Stimulated activated CD8-positive, alpha-beta memory T cell treated with anti-CD3 and anti-CD28 coated beads, Interleukin-15, amount 100 ng/mL, for 24 hours (primary cell): ENCODE measurements at regions not wholly inside any gene's neighbourhood (a gene's known extent, or its start where the extent isn't known, plus 50 kb on each side); places are given as distances from the start of the nearest gene placed in this dataset.
"Not testable (repeated sequence)": the region's sequence is repeated elsewhere in the genome, so short reads cannot be mapped to it uniquely, and the experiment has no call there.

Source experiments
- DNase-seq: peaks from one replicate; pipeline ENCODE4 v3.0.0-alpha.2; 2020; ENCODE audit warnings: low read depth

DNA sequence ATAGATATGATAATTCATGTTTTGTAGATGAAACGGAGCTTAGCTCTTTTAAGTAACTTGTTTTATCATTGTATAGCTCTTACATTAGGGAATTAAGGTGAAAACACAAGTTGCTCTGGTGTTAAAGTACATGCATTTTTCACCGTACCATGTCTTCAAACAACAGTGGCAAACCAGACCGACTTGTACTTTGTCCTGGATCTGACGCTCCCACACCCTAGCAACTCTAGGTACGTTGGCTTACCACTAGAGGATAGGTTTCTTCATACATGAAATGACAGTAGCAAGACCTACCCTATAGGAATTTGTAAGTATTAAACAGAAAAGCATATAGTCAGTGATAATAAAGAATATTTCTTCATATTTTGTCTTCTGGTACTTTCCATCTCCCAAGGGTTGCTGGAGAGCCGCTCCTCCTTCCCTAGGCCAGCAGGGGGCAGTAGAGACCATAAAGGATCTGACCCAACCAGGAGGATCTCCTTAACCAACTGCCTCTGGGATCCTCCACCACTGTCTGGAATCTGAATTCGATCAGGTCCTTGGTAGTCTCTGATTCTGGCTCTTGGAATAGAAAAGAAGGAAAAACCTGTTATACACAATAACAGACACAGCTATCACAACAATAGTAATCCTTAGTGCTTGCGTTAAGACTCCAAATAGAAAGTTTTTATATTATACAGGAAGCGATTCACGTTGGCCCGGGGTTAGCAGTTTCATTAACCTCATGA lies 136.7 kb downstream of the CAVIN4 start:
- peak; percentile 8 for DNase-seq

- DNase-seq, result no peak
These were observed 137.2 kb downstream of the CAVIN4 start for GRCh38 chr9:100715100-100715380.

GRCh38 chr9:100718717-100719116 lies 140.8 kb downstream of the CAVIN4 start:
- DNase-seq, result no peak

GRCh38 chr9:100720922-100721321 lies 143.0 kb downstream of the CAVIN4 start:
- no peak for DNase-seq

- no peak for DNase-seq
These were observed 147.0 kb downstream of the CAVIN4 start for GRCh38 chr9:100724886-100725285.

GRCh38 chr9:100725371-100725770 lies 147.5 kb downstream of the CAVIN4 start:
- DNase-seq, result no peak

DNA sequence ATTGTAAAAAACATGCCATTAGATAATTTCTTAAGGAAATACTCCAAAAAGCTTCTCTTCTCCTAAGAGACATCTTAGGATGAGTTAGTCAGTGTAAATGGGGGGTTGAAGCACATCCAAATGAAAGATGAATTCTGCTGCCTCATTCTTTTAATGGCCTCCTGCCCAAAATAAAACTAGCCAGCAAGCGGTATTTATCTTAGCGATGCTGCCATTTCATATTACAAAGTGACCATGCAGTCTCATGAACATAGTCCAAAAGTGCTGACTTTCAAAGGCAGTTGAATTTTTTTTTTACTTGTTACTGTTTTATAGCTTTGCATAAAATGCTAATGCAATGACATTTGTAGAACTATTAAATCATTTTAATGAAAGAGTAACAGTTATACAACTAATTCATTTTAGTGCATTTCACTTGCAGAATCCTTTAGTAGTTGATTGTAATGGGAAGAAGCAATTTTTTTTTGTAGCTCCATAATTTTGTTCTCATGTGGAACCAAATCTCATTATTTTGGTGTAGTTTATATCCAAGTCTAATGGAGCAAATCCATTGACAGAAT lies 151.5 kb downstream of the CAVIN4 start:
- DNase-seq, result no peak

- no peak for DNase-seq
These were observed 152.2 kb downstream of the CAVIN4 start for GRCh38 chr9:100730086-100730485.

GRCh38 chr9:100731038-100731556 lies 153.2 kb downstream of the CAVIN4 start:
- no peak for DNase-seq

- no peak for DNase-seq
These were observed 153.7 kb downstream of the CAVIN4 start for GRCh38 chr9:100731557-100731956.

DNA sequence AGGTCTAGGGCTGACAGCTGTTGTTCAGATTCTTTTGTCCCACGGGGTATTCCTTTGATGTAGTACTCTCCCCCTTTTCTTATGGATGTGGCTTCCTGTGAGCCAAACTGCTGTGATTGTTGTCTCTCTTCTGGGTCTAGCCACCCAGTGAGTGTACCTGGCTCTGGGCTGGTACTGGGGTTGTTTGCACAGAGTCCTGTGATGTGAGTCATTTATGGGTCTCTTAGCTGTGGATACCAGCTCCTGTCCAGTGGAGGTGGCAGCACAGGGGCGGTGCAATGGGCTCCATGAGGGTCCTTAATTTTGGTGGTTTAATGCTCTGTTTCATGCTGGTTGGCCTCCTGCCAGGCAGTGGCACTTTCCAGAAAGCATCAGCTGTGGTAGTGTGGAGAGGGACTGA lies 161.3 kb downstream of the CAVIN4 start:
- no peak for DNase-seq

DNA sequence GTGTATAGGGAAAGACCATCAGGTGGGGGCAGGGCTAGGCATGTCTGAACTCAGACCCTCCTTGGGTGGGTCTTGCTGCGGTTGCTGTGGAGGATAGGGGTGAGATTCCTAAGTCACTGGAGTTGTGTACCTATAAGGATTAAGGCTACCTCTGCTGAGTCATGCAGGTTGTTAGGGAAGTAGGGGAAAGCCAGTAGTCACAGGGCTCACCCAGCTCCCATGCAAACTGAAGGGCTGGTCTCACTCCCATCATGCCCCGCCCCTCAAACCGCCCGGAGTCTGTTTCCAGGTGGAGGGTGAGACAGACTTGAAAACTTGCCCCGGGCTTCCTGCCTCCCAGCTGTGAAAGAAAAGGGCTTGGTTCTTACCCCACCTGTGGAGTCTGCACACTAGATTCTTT lies 161.8 kb downstream of the CAVIN4 start:
- DNase-seq, result no peak

GRCh38 chr9:100748930-100749329 lies 171.1 kb downstream of the CAVIN4 start:
- DNase-seq, result not testable (repeated sequence)

DNA sequence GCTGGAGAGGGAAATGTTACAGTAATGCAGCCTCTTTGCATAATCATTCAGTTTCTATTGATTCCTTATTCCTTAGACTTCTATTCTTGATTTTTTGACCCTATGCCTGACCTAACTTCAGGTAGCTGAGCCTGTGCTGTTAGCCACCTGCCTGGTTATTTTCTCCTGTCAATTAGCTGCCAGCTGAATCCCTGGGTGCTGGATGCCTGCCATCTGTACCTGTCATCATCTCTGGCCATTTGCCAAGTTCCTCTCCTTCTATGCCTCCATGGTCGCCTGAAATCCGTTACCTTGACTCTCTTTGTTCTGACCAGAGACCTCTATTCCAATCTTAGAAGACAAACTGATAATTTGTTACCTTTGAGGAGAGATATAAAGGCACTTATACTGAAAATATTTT lies 178.3 kb downstream of the CAVIN4 start:
- no peak for DNase-seq

DNA sequence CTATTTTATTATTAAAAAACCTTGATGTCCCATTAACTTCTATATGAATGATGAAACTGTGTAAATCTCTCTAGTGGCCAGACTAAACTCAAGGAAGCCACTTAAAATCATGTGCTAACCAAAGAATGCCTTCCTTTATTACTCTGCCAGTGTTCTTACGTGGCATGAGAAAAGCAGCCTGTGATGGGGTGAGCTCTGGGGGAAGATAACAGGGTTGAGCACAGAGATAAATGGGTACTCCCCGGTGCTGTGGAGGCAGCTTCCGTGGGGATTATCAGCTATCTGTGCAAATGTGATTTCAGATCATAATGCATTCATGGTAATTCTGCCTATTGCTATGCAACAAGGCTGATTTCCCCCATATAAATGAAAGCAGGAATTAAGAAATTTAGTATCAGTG lies 181.3 kb downstream of the CAVIN4 start:
- DNase-seq, result no peak

DNA sequence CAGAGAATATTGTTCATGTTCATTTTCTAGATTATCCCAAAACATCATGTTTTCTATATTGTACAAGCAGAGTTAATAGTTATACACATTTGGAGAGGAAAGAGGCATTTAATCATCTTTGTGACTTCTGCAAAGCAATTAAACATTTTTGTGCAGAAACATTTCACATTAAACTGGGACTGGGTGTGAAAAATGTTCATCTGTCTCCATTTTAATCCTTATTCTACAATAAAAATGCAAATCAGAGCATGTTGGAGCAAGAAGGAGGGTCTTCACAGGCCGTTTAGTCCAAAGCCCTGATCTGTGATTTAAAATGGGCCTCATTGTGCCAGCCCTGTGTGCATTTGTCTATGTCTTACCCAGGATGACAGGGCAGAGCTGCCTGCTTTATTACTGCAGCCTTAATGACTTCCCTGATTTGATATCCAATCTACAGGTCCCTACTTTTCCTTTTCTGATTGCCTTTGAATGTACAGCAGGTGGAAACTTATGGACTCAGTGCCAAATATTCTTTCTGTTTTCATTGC lies 183.5 kb downstream of the CAVIN4 start:
- DNase-seq, result no peak

DNA sequence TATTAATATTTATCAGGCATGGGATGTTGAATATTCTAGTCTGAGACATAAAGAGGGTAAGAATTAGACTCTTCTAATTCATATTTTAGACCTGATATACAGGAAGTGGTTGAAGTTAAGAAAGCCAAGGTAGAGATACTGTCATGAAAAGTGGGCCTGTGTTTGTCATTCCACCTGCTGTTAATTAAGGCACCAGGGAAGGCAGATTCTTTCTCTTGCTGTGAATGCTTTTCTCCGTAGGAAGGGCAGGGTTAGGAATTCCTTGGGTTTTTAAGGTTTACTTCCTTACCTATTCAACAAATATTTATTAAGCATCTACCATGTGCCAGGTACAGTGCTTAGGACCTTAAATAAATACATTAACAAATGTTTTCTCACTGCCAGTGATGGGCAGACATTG lies 196.4 kb downstream of the CAVIN4 start:
- DNase-seq, result no peak

DNA sequence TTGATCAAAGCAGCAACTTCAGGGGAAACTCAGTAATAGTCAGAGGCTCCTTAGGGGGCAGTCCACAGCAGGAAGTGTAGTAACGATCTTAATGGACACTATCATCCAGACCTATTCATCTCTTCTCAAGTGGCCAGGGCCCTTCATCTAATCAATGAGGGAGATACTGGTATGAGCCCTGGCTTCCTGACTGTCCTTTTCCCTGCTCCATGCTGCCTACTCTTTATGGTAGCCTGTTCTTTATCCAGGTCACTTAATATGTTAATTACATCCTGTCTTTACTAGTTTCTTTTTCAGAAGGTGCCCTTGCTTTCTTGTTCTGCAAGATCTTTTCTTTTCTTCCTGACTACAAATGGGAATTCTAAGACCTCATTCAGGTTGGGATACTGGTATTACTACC lies 197.1 kb downstream of the CAVIN4 start:
- no peak for DNase-seq

- DNase-seq, result no peak
These were observed 198.0 kb downstream of the CAVIN4 start for GRCh38 chr9:100775912-100776311.

DNA sequence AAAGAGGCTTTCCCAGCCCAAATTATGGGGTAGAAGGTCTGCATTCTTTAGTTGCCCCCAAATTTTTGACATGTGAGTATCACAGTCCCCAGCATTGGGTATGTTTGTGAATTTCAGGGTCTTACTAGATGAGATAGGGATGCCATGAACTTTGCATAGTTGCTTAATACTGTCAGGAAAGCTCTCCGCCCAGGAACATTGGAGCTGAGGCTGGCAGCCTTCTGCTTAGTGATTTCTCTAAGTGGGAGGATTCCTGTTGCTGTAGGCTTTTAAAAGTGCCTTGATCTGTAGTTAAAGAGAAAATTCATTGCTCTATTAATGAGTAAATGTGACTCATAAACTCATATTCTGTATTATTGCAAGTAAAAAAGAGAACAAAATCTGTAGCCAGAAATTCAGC lies 206.9 kb downstream of the CAVIN4 start:
- DNase-seq, result no peak

DNA sequence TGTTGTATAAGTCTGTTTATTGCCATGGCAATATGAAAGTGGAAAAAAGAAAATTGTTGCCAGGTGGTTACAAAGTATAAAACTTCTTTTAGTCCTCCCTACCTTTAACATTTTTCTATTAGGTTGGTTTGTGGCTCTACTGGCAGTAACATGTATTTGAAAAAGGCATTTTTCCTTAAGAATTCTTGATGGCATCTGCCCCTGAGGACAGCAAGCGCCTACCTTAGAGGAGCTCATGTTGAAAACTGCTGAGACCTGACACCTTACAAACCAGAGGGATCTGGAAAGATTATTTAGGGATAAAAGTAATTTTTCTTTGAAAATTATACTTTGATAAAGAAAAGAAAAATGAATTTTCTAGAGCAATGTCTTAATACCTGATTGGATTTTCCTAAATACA lies 208.1 kb downstream of the CAVIN4 start:
- DNase-seq, result no peak

DNA sequence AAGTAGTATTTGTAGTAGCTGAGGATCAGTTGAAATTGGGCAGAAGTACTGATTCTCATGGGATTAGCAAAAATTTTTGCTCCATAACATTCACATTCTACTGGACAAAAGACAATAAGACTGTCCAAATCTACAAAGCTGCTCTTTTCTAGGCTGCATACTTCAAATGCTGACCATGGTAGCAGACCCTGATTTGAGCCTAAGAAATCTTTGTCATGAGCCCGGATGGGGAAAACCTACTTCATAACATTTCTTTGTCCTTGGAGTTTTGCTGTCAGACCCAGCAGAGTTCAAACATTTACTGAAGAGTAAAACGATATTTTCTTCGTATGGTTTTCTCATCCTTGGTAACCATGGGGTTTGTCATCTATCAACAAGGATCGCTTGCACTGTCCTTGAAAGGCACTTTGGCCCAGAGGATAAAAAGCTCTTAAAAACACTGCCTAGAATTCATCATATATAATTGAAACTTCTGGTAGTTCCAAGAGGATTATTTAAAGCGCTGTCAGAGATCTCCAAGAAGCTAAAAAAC lies 216.9 kb downstream of the CAVIN4 start:
- no peak for DNase-seq

GRCh38 chr9:100803956-100804355 lies 224.6 kb upstream of the PLPPR1 start:
- no peak for DNase-seq

DNA sequence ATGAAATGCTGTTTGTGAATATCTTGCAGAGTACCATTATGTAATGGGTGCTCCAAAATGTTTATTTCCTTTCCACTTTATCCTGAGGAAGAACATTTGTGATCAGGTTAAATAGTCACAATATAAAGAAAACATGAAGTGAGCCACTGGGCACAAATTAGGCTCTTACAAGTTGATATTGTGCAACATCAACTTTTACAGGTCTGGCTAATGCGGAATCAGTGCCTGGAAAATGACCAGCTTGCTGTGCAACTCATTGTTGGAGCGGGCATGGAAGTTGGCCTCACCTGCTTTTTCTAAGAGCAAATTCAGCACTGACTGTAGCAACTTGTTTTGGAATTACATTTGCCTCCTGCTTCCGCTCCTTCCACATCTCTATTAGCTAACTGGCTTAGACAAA lies 216.9 kb upstream of the PLPPR1 start:
- DNase-seq, result no peak
